GM18507 (cell line): ENCODE measurements at regions not wholly inside any gene's neighbourhood (a gene's known extent, or its start where the extent isn't known, plus 50 kb on each side); places are given as distances from the start of the nearest gene placed in this dataset.
"Not testable (repeated sequence)": the region's sequence is repeated elsewhere in the genome, so short reads cannot be mapped to it uniquely, and the experiment has no call there.

Experiments used
- DNase-seq: peaks from one replicate; pipeline ENCODE4 v3.0.0; 2011; ENCODE audit warnings: low read depth; ENCODE audit not compliant: insufficient read length; ENCODE audit errors: extremely low spot score
- FAIRE-seq: peaks from 2 replicates; lab custom pipeline; 2011; peaks lifted over from hg19 to GRCh38; lab: Jason Lieb, UNC

DNA sequence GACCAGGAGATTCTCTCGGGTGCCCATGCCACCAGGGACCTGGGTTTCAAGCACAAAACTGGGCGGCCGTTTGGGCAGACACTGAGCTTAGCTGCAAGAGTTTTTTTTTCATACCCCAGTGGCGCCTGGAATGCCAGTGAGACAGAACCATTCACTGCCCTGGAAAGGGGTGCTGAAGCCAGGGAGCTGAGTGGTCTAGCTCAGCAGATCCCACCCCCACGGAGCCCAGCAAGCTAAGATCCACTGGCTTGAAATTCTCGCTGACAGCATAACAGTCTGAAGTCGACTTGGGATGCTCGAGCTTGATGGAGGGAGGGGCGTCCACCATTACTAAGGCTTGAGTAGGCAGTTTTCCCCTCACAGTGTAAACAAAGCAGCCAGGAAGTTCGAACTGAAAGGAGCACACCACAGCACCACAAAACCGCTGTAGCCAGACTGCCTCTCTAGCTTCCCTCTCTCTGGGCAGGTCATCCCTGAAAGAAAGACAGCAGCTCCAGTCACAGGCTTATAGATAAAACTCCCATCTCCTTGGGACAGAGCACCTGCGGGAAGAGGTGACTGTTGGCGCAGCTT lies 157.7 kb downstream of the GIPC2 start:
- FAIRE-seq, DNase-seq: not testable (repeated sequence)

DNA sequence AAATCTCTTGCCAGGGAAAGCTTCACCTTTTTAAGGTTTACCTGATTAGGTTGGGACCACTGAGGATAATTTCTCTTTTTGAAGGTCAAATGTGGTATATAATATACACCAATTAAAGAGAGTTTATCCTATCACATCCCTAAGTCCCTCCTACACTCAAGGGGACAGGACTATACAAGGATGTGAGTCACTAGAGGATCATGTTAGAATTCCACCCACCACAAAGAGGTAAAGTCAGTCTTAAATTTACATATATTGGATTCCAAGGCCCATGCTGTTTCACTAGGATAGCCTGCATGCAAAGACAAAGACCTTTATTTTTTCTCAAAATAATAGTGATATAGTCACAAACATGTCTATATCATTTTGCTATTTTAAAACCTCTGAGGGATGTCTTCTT lies 164.4 kb downstream of the GIPC2 start:
- no peak for FAIRE-seq
- DNase-seq = no peak

DNA sequence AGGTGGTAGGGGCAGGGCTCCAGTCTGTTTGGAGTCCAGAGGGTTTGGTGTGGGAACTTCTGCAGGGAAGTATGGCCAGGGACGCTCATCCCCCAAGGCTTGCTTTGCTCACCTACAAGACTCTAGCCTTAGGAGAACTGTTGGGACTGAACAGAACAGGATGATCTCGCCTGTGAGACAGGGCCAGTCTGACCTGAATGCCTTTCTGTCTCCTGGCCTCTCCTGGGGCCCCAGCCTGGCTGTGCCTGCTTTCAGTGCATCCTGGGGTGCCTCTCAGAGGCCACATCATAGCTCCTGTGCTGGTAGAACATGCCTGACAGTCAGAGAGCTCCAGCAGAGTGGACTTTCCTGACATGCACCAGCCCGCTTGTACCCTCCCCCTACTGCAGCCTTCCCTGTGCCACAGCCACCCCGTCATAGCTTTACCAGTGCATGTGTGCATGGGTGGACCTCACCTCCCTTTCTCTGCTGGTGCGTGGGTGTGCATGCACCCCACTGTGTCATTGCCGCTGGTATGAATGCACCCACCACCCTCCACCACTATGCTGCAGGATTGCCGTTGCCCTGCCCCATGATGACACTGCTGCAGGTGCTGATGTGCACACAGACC lies 165.8 kb downstream of the GIPC2 start:
- DNase-seq (no peak), FAIRE-seq (no peak)

DNA sequence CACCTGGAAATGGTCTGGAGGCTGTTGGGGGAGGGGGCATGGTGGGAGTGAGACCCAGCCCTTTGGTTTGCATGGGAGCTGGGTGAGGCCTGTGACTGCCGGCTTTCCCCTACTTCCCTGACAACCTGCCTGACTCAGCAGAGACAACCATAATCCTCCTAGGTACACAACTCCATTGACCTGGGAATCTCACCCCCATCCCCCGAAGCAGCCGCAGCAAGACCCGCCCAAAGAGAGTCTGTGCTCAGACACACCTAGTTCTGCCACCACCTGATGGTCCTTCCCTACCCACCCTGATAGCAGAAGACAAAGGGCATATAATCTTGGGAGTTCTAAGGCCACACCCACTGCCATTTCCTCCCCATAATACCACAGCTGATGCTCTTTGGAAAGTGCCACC lies 168.6 kb downstream of the GIPC2 start:
- no peak for FAIRE-seq
- DNase-seq = no peak

DNA sequence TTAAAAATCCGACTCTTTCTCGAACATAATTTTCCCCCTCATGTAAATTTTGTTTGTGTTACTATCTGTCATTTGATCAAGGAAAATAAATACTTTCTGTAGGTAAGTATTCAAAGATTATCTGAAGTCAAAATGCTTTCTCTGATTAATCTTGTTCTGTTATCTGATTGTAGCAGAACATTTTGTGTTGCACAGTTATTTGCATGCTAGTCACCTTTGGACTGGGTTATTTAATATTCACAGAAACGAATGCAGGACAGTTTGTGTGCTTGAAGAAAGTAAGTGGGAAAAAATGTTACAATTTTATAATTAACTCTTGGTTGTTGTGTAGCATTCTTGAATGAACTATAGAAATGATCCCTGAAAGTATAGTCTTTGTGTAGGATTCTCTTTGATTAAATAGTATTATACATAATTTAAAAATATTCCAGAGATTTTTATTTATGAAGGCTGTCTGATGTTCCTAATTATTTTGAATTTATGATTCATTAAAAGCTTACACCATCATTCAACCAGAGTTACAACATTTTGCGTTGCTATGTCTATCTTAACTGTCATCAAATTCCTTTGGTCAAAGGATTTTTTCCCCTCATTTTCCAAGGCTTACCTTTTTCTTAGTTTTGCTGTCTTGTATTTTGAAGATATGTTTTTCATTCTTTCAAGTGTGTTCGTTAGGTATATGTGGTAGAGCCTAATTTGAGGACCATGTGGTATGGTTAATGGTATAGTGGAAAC lies 176.6 kb downstream of the GIPC2 start:
- no peak for FAIRE-seq

DNA sequence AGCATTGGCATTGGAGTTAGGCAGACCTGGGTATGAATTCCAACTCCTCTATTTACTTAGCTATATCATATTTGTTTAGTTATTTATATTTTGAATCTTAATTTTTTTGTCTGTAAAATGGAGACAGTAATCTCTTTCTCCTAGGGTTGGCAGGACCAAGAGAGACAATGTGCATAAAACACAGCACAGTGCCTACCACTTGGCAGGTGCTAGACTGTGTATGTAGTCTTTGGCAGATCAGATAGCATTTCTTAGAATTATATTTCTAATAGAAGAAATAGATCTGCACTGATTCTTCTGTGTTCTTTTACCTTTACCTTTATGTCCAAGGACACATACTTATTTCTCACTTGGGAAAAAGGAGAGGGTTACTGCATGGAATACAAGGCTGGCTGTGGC lies 177.2 kb downstream of the GIPC2 start:
- DNase-seq = no peak

More for the DNA sequence above, 176.6 kb downstream of the GIPC2 start:
- DNase-seq = no peak

DNA sequence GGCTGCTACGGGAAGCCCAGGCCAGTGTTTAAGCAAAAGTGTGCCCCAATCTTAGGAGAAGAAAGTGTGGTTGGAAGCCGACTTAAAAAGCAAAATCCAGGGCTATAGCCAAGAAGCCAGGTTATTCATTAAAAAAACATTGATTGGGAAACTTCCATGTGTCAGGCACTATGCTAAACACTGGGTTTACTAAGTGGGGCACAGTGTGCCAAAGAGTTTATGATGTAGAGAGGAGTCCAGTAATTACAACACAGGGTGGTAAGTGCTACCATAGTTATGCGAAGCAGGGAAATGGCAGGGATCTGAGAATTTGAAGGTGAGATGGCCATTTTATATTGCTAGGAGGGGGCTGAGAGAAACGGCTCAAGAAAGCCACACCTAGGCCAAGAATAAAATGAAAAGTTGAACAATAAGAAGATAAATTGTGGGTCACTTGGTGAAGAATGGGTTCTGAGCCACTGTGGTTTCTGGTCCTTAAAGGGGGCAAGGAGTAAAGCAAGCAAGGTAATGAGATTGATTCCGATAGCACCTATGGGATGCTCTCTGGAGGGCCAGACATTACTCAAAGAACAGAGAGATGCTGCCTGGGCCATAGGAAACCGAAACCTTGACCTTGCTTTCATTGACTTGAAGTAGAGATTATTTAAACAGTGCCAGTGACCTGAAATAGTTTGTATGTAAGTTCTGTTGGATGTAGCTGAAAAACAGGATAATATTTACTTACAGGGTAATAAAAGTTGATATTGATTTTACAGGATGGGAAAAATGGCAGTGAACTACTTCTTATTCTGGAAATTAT lies 177.8 kb downstream of the GIPC2 start:
- DNase-seq = no peak
- no peak for FAIRE-seq

More for the DNA sequence above, 177.2 kb downstream of the GIPC2 start:
- no peak for FAIRE-seq

DNA sequence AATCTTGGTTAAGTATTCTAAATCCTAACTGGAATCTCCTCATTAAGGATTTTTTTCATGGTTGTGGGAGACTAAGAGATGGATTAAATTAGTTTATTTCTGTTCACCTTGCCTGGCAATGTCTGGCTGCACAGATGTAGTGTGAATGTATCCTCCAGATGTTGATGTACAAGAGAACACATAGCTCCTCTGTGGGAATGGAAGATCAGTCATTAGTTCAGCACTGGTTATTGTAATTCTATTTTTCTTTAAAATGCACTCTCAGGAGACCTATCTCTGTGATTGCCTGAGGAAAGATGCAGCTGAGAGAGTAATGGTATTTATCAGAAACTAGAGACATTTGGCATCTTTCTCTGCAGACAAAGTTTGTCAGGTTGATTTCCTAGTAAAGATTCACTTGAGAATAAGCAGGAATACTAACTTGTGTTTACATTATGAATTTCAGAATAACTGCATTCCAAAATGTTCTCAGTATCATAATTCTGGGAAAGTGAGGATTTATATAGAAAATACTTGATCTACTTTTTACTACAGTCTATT lies 178.6 kb downstream of the GIPC2 start:
- no peak for FAIRE-seq
- no peak for DNase-seq

DNA sequence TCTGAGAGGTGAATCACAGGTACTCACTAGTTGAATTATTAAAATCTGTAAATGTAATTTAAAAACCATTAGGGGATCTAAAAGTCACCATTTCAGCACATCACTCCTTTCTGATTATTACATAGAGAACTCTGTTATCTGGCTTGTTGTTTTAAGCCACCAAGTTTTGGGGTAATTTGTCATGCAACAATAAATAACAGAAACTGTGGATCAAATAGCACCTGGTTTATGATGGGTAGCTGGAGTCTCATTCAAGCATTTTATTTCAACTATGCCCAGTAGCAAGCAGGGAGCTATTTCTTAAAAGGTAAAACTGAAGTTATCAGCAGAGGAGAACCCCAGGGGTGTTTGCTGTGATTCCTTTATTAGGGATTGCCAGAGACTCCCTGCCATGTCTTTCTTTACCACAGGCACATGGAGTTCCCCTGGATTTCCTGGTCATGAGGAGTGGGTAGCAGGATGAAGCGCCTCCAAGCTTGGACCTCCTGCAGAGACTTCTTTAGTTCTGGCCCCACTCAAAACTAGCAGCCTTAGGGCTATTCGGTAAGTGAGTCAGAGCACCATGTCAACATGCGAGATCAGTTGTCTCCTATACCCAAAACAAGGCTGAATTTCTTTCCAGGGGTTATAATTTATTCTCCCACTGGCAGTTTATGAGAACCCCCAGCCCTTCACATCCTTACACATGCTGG lies 179.2 kb downstream of the GIPC2 start:
- DNase-seq (no peak), FAIRE-seq (no peak)

DNA sequence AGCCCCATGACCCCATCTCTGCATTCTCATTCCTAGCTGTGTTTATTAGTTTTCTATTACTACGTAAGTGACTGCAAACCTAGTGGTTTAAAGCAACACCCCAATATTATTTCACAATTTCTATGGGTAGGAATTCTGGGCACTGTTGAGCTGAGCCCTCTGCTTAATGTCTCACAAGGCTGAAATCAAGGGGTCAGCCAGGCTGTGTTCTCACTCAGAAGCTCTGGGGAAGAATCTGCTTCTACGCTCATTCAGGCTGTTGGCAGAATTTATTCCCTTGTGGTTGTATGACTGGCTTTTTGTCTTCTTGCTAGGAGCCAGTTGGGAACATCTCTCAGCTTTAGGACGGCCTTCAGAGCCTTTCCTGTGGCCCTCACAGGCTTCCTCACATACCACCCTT lies 181.0 kb downstream of the GIPC2 start:
- FAIRE-seq (no peak), DNase-seq (no peak)

DNA sequence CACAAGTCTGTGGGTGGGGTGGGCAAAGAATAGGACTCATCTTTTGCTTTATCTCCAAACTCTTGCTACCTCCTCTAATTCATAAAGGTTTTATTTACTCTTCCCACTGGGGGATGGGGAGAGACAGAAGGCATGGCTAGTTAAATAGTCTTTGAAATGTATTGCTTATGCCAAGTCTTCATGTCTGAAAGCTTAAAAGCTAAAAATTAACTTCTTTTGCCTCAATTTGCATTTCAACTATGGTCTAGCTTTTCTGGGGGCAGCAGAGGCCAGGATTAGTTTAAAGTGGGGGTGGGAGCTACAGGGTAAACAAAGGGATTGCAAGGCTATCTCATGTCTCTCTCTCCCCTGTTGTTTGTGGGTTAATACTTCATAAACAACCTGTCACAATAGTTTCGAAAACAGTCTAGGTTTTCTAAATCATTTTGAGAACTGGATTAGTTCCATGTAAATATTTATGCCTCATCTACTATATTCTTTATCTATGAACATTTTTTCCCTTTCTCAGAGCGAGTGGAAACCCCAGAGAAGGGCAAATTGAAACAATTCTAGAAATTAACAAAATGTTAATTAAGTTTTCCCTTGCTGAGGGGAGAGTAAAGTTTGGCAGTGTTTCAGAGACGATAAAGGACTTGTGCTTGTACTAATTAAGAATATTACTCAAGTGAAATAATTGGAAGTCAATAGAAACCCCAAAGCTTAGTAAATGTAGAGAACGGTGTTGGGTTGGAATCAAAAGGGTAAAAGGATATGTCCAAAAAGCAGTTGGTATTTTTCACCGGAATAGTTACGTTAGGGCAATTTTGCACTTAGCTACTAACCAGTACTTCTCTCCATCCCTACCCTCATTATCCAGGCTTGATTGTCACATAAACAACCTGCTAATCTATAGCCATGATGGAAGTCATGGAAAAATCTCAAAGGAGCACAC lies 182.2 kb downstream of the GIPC2 start:
- DNase-seq (no peak), FAIRE-seq (no peak)

DNA sequence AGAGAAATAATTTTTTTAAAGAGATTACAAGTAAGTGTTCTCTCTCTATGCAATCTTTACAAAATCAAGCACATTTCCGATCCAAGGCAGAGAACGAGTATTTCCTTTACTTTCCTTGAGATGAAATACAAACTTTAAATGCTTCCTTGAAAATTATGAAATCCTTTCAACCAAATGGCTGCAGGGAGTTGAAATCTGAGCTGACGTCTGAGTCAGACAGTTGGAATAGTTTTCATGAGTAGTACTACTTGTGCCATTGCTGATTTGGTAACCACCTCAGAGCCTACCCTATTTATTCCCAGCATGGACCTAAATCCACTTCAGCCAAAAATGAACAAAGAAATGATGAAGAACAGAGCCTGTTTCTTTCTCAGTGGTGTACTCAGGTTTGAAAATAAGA lies 183.6 kb downstream of the GIPC2 start:
- no peak for FAIRE-seq
- DNase-seq = no peak

DNA sequence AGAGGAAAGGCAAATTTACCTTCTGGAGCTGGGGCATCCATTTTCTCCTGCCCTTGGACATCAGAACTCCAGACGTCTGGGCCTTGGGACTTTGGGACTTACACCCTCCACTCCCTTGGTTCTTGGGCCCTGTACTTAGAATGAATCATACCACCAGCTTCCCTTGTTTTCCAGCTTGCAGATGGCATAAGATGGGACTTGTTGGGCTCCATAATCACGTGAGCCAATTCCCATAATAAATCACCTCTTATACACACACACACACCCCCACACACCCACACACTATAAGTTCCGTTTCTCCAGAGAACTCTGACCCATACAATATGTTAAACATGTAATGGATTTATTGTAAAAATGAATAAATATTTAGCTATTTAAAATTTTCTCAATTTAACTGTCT lies 185.7 kb downstream of the GIPC2 start:
- FAIRE-seq = no peak
- DNase-seq = no peak

DNA sequence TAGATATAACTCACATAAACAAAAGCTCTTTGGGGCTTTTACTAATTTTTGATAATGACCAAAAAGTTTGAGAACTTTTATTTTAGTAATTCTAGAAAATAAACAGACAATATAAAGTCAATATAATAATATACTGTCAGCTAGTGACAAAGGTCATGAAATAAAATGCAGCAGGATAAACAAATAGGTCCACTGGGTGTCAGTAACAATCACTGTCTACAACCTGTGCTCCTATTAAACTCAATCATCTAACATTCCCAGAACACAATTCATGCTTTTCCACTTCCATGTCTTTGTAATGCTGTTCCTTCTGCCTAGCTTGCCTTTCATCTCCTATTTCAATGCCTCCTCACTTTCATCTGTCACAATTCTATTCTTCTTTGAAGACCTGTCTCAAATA lies 186.1 kb downstream of the GIPC2 start:
- DNase-seq = no peak
- no peak for FAIRE-seq

DNA sequence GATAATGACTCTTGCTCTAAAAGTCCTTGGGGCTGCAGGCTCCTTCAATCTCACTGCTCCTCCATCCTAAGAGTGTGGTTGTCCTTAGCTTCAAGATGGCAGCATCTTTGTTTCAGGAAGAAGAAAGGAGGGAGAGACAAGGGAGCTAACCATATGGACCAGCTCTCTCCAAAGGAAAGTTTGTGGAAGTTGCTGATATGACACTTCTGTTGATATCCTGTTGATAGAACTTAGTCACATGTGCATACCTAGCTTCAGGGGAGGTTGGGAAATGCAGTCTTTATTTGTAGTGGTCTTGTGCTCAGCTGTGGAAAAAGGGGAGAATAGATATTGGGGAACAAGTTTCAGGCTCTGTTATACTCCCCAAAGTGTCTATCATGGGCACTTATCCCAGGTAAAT lies 186.9 kb downstream of the GIPC2 start:
- no peak for FAIRE-seq

DNA sequence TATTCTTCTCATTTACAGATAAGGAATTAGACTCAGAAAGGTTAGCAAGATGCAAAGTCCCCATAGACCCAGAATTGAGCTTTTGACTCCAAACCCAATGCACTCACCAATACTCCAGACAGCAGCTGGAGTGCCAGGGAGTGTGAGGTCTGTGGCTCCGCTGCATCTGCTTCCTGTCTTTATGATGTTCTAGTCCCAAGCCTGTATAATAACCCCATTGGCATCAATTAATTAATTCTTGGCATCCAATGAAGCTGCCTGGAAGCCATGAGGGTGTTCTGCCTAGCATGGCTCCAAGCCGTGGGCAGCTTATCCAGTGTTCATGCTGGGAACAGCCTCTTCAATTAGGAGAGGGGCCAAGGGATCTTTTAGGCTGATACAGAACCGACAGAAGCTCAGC lies 188.7 kb downstream of the GIPC2 start:
- FAIRE-seq (no peak), DNase-seq (no peak)

More for the DNA sequence above, 186.9 kb downstream of the GIPC2 start:
- DNase-seq = no peak

DNA sequence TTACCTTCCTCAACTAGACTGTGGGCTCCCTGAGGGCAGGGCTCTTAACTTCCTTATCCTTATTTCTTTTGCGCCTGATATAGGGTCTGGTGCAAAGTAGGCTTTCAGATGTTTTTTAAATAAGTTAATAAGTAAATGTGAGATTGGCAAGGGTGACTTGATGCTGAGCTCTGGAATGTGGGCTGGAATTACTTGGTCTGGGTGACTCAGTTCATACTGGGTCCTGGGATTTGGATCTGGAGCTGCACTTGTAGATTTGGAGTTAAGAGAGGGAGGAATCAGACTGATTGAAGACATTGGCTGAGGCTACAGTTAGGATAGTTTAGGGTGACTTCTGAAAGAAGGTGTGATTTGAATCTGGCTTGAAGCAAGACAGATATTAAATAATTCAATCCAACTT lies 190.9 kb downstream of the GIPC2 start:
- no peak for DNase-seq
- FAIRE-seq = no peak

DNA sequence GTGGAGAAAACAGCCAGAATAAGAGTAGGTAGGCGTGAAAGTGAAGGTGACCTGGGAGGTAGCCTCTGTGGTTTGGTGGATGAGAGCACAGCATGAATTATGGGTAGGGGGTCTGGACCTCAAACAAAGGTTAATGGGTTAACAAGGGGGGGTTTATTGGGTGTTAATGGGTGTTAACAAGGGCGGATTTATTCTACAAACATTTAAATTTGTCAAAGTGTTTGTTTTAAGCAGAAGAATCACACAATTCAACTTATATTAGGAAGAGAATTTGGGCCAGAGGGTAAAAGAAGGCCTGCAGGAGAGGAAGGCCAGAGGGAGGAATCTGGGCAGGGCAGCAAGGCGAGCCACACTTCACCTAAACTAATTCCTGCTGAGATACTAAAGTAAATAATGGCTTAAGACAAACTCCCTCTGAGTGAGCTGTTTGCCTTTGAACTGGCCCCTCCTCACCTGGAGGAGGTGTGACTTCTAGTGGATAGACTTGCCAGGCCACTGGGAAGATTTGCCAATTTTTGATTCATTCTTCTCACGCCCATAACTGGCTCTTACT lies 191.7 kb downstream of the GIPC2 start:
- no peak for FAIRE-seq
- no peak for DNase-seq
